Caco-2 (cell line): ENCODE measurements at regions not wholly inside any gene's neighbourhood (a gene's known extent, or its start where the extent isn't known, plus 50 kb on each side); places are given as distances from the start of the nearest gene placed in this dataset.

Source experiments
- BruUV-seq: library from RNA; stranded (reverse); fragments of 400-500 nt; replicated peaks from 2 replicates; lab custom pipeline; 2021; lab: Mats Ljungman, UMichigan
- CTCF ChIA-PET: fragments of 300-600 bp; sonication (Branson Sonifier 250); formaldehyde crosslinking; loops from one replicate; lab custom pipeline; 2022; ENCODE audit warnings: antibody characterized with exemption; lab: Charles Lee
- POLR2A ChIA-PET: fragments of 300-600 bp; sonication (Branson Sonifier 250); formaldehyde crosslinking; loops from one replicate; lab custom pipeline; 2022; ENCODE audit warnings: antibody characterized with exemption; lab: Charles Lee
- DNase-seq, 2 experiments: peaks; one replicate each; pipeline versions ENCODE4 v3.0.0 to v3.0.0-alpha.2; 2020 to 2022
- H3K27me3 ChIP-seq: replicated peaks from 2 replicates; pipeline ENCODE4 v1.6.0; 2011; ENCODE audit warnings: low read length; ENCODE audit not compliant: control insufficient read depth, insufficient read depth
- H3K36me3 ChIP-seq: 2 replicates; pipeline ENCODE4 v1.5.1; 2011; ENCODE audit warnings: low read length; ENCODE audit not compliant: control insufficient read depth, insufficient read depth
- H3K4me1 ChIP-seq: fragments of 250-450 bp; sonication (Bioruptor Pico); 2 replicates; pipeline ENCODE4 v1.5.1; 2020; ENCODE audit warnings: mild to moderate bottlenecking
- H3K4me3 ChIP-seq: 2 replicates; pipeline ENCODE4 v1.5.1; 2011; ENCODE audit warnings: low read depth, mild to moderate bottlenecking, control low read depth, low read length
- H3K9me3 ChIP-seq: fragments of 250-450 bp; sonication (Bioruptor Pico); 2 replicates; pipeline ENCODE4 v1.5.1; 2020; ENCODE audit warnings: mild to moderate bottlenecking, moderate library complexity
- H3K27ac Mint-ChIP-seq: one replicate; pipeline ENCODE4 v1.8.0; 2022; ENCODE audit warnings: mixed read lengths; ENCODE audit not compliant: unreplicated experiment
- H3K27me3 Mint-ChIP-seq: one replicate; pipeline ENCODE4 v1.8.0; 2022; ENCODE audit warnings: mixed read lengths; ENCODE audit not compliant: insufficient read depth, unreplicated experiment
- H3K36me3 Mint-ChIP-seq: one replicate; pipeline ENCODE4 v1.8.0; 2022; ENCODE audit warnings: mild to moderate bottlenecking, mixed read lengths; ENCODE audit not compliant: insufficient read depth, unreplicated experiment
- H3K4me1 Mint-ChIP-seq: one replicate; pipeline ENCODE4 v1.8.0; 2022; ENCODE audit warnings: low read depth, mixed read lengths; ENCODE audit not compliant: unreplicated experiment
- H3K4me3 Mint-ChIP-seq: one replicate; pipeline ENCODE4 v1.8.0; 2022; ENCODE audit warnings: mild to moderate bottlenecking, moderate library complexity, mixed read lengths; ENCODE audit not compliant: unreplicated experiment
- H3K9me3 Mint-ChIP-seq: one replicate; pipeline ENCODE4 v1.8.0; 2022; ENCODE audit warnings: mixed read lengths; ENCODE audit not compliant: unreplicated experiment
- intact Hi-C: fragments of 100-400 bp; cut with micrococcal nuclease; formaldehyde crosslinking; loops from one replicate; pipeline ENCODE4 v1.10.0; 2022; ENCODE audit not compliant: unreplicated experiment
- TF ChIP-seq, protein P1 (sequence below), 2 experiments: fragments of 200-600 bp in 1 of 2; IDR thresholded peaks; 1 replicate in 1 of 2; 2 replicates in 1 of 2; pipeline versions ENCODE4 v1.5.1 to v1.8.0; 2011 to 2022; ENCODE audit warnings: antibody characterized with exemption in 1 of 2, control low read depth in 1 of 2, inconsistent platforms in 1 of 2, low read depth in 1 of 2, low read length in 1 of 2, mild to moderate bottlenecking in 1 of 2, moderate library complexity in 1 of 2; ENCODE audit not compliant: insufficient read depth in 1 of 2, severe bottlenecking in 1 of 2, unreplicated experiment in 1 of 2

DNA sequence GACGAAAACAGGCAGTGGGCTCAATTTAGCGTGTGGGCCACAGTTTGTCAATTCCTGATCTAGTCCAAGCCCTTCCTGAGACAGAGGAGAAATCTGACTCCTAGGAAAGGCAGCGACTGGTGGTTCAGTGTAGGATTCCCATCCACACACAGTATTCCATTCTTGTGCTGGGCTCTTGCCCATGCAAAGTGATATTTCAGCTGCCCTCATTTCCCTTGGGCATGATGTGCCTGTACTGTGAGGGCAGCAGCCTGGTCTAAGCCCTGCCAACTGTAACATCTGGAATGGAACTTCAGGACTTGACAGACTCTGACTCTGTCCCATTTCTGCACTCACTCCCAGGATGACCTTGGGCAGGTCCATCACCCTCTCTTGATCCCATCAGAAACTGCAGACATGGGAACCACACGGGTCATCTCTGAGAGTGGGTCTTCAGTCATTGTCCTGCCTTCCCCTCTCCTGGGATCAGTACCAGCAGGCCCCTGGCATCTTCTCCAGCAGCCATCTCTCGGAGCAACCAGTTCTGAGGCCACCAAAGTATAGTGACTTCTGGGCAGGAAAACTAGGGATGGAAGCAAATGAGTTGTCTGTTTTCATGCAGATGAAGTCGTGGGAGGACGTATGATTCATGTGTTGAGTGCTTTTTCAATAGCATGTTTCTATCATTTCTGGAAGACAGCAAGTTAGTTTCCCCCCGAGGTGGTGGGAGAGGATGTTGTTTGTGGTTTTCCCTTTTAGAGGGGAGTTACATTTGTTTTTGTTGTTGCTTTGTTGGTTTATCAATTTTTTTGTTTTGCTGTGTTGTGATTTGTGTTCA lies 54.2 kb upstream of the BCL2L14 start:
- no peak overlapping the region for H3K4me3 ChIP-seq
- Mint-ChIP-seq H3K9me3 (no peaks in the 10 kb centered on the region), H3K4me1 (no peaks in the 10 kb centered on the region), H3K4me3 (no peak overlapping the region), H3K27me3 (no peaks in the 10 kb centered on the region), H3K36me3 (no peaks in the 10 kb centered on the region), H3K27ac (no peak overlapping the region)
- ChIA-PET CTCF (no interaction called here), POLR2A (no interaction called here)
- no TSS peak for BruUV-seq
- no peaks in the 10 kb centered on the region for H3K4me1 ChIP-seq
- H3K27me3 ChIP-seq, result no peaks in the 10 kb centered on the region
- no peak for DNase-seq
- no peaks in the 10 kb centered on the region for H3K36me3 ChIP-seq
- TF ChIP-seq, protein P1, sequence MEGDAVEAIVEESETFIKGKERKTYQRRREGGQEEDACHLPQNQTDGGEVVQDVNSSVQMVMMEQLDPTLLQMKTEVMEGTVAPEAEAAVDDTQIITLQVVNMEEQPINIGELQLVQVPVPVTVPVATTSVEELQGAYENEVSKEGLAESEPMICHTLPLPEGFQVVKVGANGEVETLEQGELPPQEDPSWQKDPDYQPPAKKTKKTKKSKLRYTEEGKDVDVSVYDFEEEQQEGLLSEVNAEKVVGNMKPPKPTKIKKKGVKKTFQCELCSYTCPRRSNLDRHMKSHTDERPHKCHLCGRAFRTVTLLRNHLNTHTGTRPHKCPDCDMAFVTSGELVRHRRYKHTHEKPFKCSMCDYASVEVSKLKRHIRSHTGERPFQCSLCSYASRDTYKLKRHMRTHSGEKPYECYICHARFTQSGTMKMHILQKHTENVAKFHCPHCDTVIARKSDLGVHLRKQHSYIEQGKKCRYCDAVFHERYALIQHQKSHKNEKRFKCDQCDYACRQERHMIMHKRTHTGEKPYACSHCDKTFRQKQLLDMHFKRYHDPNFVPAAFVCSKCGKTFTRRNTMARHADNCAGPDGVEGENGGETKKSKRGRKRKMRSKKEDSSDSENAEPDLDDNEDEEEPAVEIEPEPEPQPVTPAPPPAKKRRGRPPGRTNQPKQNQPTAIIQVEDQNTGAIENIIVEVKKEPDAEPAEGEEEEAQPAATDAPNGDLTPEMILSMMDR (IDR thresholded peaks at IDR 0.05; ENCODE audit: insufficient read depth in 1 of 2, low read depth in 1 of 2, low read length in 1 of 2, severe bottlenecking in 1 of 2, unreplicated experiment in 1 of 2), result no peak
- intact Hi-C loops, result no loop called here
- H3K9me3 ChIP-seq, result no peaks in the 10 kb centered on the region

DNA sequence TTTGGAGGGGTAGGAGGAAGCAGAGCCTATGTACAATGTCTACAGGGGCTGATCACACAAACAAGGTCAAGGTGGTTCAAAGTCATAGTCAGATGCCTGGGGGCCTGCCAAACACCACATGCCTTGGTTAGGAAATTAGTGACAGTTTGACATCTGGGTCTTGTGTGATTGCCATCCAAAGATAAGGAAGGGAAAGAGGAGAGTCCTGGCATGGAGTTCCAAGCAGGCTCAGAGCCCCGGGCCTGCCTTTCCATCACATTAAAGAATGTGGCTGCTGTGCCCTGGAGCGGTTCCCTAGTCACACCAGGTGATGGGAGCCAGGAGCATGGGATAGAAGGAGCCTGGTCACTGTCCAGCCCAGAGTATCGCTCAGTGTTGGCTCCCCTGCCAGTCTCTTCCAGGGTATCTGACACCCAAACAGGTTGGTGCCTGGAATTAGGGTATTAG lies 53.6 kb upstream of the BCL2L14 start:
- Histone ChIP-seq H3K4me3 (no peak overlapping the region), H3K36me3 (no peaks in the 10 kb centered on the region), H3K27me3 (no peaks in the 10 kb centered on the region), H3K4me1 (no peaks in the 10 kb centered on the region), H3K9me3 (no peaks in the 10 kb centered on the region)
- Mint-ChIP-seq H3K4me1 (no peaks in the 10 kb centered on the region), H3K36me3 (no peaks in the 10 kb centered on the region), H3K4me3 (no peak overlapping the region), H3K27ac (no peak overlapping the region), H3K27me3 (no peaks in the 10 kb centered on the region), H3K9me3 (no peaks in the 10 kb centered on the region)
- BruUV-seq, result no TSS peak
- DNase-seq, result peak in 1 of 2 experiments; percentile 44
- intact Hi-C loops, result no loop called here
- TF ChIP-seq, protein P1 (IDR thresholded peaks at IDR 0.05; ENCODE audit: insufficient read depth in 1 of 2, low read depth in 1 of 2, low read length in 1 of 2, severe bottlenecking in 1 of 2, unreplicated experiment in 1 of 2), result no peak
- ChIA-PET CTCF (interaction anchor here (0.6 kb wide), 3 partner anchors 19 to 454 kb away, joined by 3 to 5 read pairs (median 3); no protein-coding TSS in a partner anchor), POLR2A (no interaction called here)

DNA sequence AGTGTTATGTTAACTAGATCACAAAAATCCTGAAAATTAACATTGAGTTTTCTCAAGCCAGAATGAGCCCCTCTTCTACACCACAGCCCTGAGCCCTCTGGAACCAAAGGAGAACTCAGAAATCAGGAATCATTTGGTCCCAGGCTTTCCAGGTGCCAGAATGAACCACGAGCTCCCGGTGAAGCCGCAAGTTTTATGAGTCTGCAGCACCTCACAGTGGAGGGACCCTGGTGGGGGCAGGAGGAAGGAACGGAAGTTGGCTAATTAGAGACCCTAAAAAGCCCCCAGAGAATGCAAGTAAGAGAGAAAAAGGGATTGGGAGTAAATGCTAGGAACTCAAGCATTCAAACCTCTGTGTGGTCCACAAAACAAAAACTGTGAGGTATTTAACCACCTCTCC lies 52.9 kb upstream of the BCL2L14 start:
- ChIA-PET POLR2A (no interaction called here), CTCF (interaction anchor here (0.6 kb wide), 3 partner anchors 18 to 455 kb away, joined by 3 to 5 read pairs (median 3); no protein-coding TSS in a partner anchor)
- Mint-ChIP-seq H3K27ac (no peak overlapping the region), H3K9me3 (no peaks in the 10 kb centered on the region), H3K4me1 (no peaks in the 10 kb centered on the region), H3K4me3 (no peak overlapping the region), H3K27me3 (no peaks in the 10 kb centered on the region), H3K36me3 (no peaks in the 10 kb centered on the region)
- no peaks in the 10 kb centered on the region for H3K9me3 ChIP-seq
- no peaks in the 10 kb centered on the region for H3K4me1 ChIP-seq
- no TSS peak for BruUV-seq
- TF ChIP-seq, protein P1 (IDR thresholded peaks at IDR 0.05; ENCODE audit: insufficient read depth in 1 of 2, low read depth in 1 of 2, low read length in 1 of 2, severe bottlenecking in 1 of 2, unreplicated experiment in 1 of 2), result peak in 1 of 2 experiments; percentile 31
- intact Hi-C loops, result no loop called here
- H3K4me3 ChIP-seq, result no peak overlapping the region
- peaks cover 2% of the 10 kb centered on the region; the same call in 1 of the 2 replicates for H3K27me3 ChIP-seq
- H3K36me3 ChIP-seq, result no peaks in the 10 kb centered on the region
- DNase-seq, result peak in 1 of 2 experiments; percentile 23
